WTC11 (cell line): ENCODE measurements at regions not wholly inside any gene's neighbourhood (a gene's known extent, or its start where the extent isn't known, plus 50 kb on each side); places are given as distances from the start of the nearest gene placed in this dataset.

Experiments
- ATAC-seq: fragments of 200-7000 bp; cut with Tn5 transposase; 2 replicates; pipeline ENCODE4 v1.10.0; 2021; ENCODE audit warnings: mild to moderate bottlenecking, moderate library complexity
- CTCF ChIA-PET: fragments of 300-600 bp; sonication (Branson Sonifier 250); formaldehyde crosslinking; loops from one replicate; lab custom pipeline; 2021; ENCODE audit warnings: antibody characterized with exemption; lab: Charles Lee
- POLR2A ChIA-PET: fragments of 350-600 bp; sonication (Branson Sonifier 250); formaldehyde crosslinking; loops from one replicate; lab custom pipeline; 2021; ENCODE audit warnings: antibody characterized with exemption; lab: Charles Lee
- DNase-seq: peaks from one replicate; pipeline ENCODE4 v3.0.0; 2021; ENCODE audit warnings: low spot score
- H3K27ac Mint-ChIP-seq: 2 replicates; pipeline ENCODE4 v1.8.0; 2021; ENCODE audit warnings: mixed read lengths
- H3K27me3 Mint-ChIP-seq: 2 replicates; pipeline ENCODE4 v1.8.0; 2021; ENCODE audit warnings: low read depth, mild to moderate bottlenecking, moderate library complexity, mixed read lengths
- H3K36me3 Mint-ChIP-seq: 2 replicates; pipeline ENCODE4 v1.8.0; 2021; ENCODE audit warnings: mixed read lengths
- H3K4me1 Mint-ChIP-seq: 2 replicates; pipeline ENCODE4 v1.8.0; 2022; ENCODE audit warnings: mixed read lengths
- H3K4me3 Mint-ChIP-seq: 2 replicates; pipeline ENCODE4 v1.8.0; 2021; ENCODE audit warnings: mild to moderate bottlenecking, moderate library complexity, mixed read lengths
- H3K9me3 Mint-ChIP-seq: 2 replicates; pipeline ENCODE4 v1.8.0; 2021; ENCODE audit warnings: mixed read lengths
- ATF1 ChIP-seq: sonication (generic); formaldehyde crosslinking; IDR thresholded peaks from 2 replicates; pipeline ENCODE4 v1.8.1; 2023; ENCODE audit warnings: mild to moderate bottlenecking, moderate library complexity, missing genetic modification reagents
- ATF6 ChIP-seq: sonication (generic); formaldehyde crosslinking; IDR thresholded peaks from 2 replicates; pipeline ENCODE4 v1.8.1; 2023; ENCODE audit warnings: mild to moderate bottlenecking, missing genetic modification reagents
- CREB1 ChIP-seq: sonication (generic); formaldehyde crosslinking; IDR thresholded peaks from 2 replicates; pipeline ENCODE4 v1.8.0; 2023; ENCODE audit warnings: mild to moderate bottlenecking, missing genetic modification reagents
- ELF4 ChIP-seq: sonication (generic); formaldehyde crosslinking; IDR thresholded peaks from 2 replicates; pipeline ENCODE4 v1.8.1; 2022; ENCODE audit warnings: low read depth, mild to moderate bottlenecking, moderate library complexity, missing genetic modification reagents
- FOXP1 ChIP-seq: sonication (generic); formaldehyde crosslinking; IDR thresholded peaks from 2 replicates; pipeline ENCODE4 v1.8.0; 2022; ENCODE audit warnings: missing genetic modification reagents, mild to moderate bottlenecking, moderate library complexity, borderline replicate concordance
- FOXP4 ChIP-seq: sonication (generic); formaldehyde crosslinking; IDR thresholded peaks from 2 replicates; pipeline ENCODE4 v1.8.0; 2022; ENCODE audit warnings: mild to moderate bottlenecking, missing genetic modification reagents
- GRHL2 ChIP-seq: fragments of 250-450 bp; sonication (Bioruptor Pico); IDR thresholded peaks from 2 replicates; pipeline ENCODE4 v1.8.0; 2022; ENCODE audit warnings: mild to moderate bottlenecking, moderate library complexity; ENCODE audit not compliant: insufficient replicate concordance, severe bottlenecking
- IRF2 ChIP-seq: sonication (generic); formaldehyde crosslinking; IDR thresholded peaks from 2 replicates; pipeline ENCODE4 v1.8.0; 2022; ENCODE audit warnings: low read depth, missing genetic modification reagents, borderline replicate concordance
- JUN ChIP-seq: sonication (generic); formaldehyde crosslinking; IDR thresholded peaks from 2 replicates; pipeline ENCODE4 v1.8.0; 2023; ENCODE audit warnings: mild to moderate bottlenecking, missing genetic modification reagents
- MXD4 ChIP-seq: fragments of 250-450 bp; sonication (Bioruptor Pico); IDR thresholded peaks from 2 replicates; pipeline ENCODE4 v1.8.0; 2021; ENCODE audit warnings: mild to moderate bottlenecking, moderate library complexity, borderline replicate concordance
- NFE2L1 ChIP-seq: sonication (generic); formaldehyde crosslinking; IDR thresholded peaks from 2 replicates; pipeline ENCODE4 v1.8.1; 2023; ENCODE audit warnings: missing genetic modification reagents
- PREB ChIP-seq: sonication (generic); formaldehyde crosslinking; IDR thresholded peaks from 2 replicates; pipeline ENCODE4 v1.8.1; 2022; ENCODE audit warnings: mild to moderate bottlenecking, missing genetic modification reagents, moderate library complexity, borderline replicate concordance
- RELA ChIP-seq: sonication (generic); formaldehyde crosslinking; IDR thresholded peaks from 2 replicates; pipeline ENCODE4 v1.8.1; 2022; ENCODE audit warnings: missing genetic modification reagents, mild to moderate bottlenecking, borderline replicate concordance
- RORB ChIP-seq: fragments of 250-450 bp; sonication (Bioruptor Pico); IDR thresholded peaks from 2 replicates; pipeline ENCODE4 v1.9.0; 2021; ENCODE audit warnings: mild to moderate bottlenecking
- SMAD3 ChIP-seq: sonication (generic); formaldehyde crosslinking; IDR thresholded peaks from 2 replicates; pipeline ENCODE4 v1.8.0; 2022; ENCODE audit warnings: missing genetic modification reagents, mild to moderate bottlenecking, borderline replicate concordance
- SP1 ChIP-seq: sonication (generic); formaldehyde crosslinking; conservative IDR thresholded peaks from 2 replicates; pipeline ENCODE4 v1.8.1; 2022; ENCODE audit warnings: missing genetic modification reagents
- TEAD1 ChIP-seq: sonication (generic); formaldehyde crosslinking; IDR thresholded peaks from 2 replicates; pipeline ENCODE4 v1.8.0; 2022; ENCODE audit warnings: mild to moderate bottlenecking, missing genetic modification reagents
- TEAD4 ChIP-seq: sonication (generic); formaldehyde crosslinking; IDR thresholded peaks from 2 replicates; pipeline ENCODE4 v1.8.0; 2022; ENCODE audit warnings: mild to moderate bottlenecking, missing genetic modification reagents
- USF2 ChIP-seq: sonication (generic); formaldehyde crosslinking; IDR thresholded peaks from 2 replicates; pipeline ENCODE4 v1.8.1; 2023; ENCODE audit warnings: mild to moderate bottlenecking, missing genetic modification reagents, moderate library complexity
- ZMAT4 ChIP-seq: fragments of 250-450 bp; sonication (Bioruptor Pico); IDR thresholded peaks from 2 replicates; pipeline ENCODE4 v1.9.0; 2021; ENCODE audit warnings: mild to moderate bottlenecking
- ZNF121 ChIP-seq: sonication (generic); formaldehyde crosslinking; IDR thresholded peaks from 2 replicates; pipeline ENCODE4 v1.8.0; 2023; ENCODE audit warnings: missing genetic modification reagents
- ZNF219 ChIP-seq: sonication (generic); formaldehyde crosslinking; IDR thresholded peaks from 2 replicates; pipeline ENCODE4 v1.8.0; 2023; ENCODE audit warnings: missing genetic modification reagents, mild to moderate bottlenecking, borderline replicate concordance
- ZNF263 ChIP-seq: sonication (generic); formaldehyde crosslinking; IDR thresholded peaks from 2 replicates; pipeline ENCODE4 v1.8.1; 2022; ENCODE audit warnings: low read depth, mild to moderate bottlenecking, moderate library complexity, missing genetic modification reagents
- ZNF423 ChIP-seq: fragments of 250-450 bp; sonication (Bioruptor Pico); IDR thresholded peaks from 2 replicates; pipeline ENCODE4 v2.1.2; 2022; ENCODE audit warnings: mild to moderate bottlenecking, moderate library complexity
- ZSCAN18 ChIP-seq: fragments of 250-450 bp; sonication (Bioruptor Pico); IDR thresholded peaks from 2 replicates; pipeline ENCODE4 v2.1.2; 2022; ENCODE audit warnings: mild to moderate bottlenecking, moderate library complexity
- TF ChIP-seq, protein P1 (sequence below): sonication (generic); formaldehyde crosslinking; conservative IDR thresholded peaks from 2 replicates; pipeline ENCODE4 v1.8.1; 2023; ENCODE audit warnings: mild to moderate bottlenecking, low read depth, missing genetic modification reagents, moderate library complexity

DNA sequence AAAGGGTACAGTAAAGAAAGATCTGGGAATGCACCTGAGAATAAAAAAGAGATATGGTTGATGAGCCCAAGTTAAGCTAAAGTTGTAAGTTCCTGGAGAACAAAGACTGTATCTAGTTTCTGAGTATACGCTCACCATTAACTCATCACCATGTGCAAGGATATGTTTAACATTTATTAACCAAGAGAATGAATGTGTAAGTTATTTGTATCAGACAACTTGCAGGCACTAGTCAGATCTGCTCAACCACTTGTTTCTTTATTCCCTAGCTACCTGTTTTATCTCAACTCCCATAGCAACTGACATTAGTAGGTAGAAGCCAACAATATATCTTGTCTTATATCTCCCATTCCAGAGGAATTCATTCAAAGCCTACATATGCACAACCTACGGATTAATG, 74.9 kb upstream of the KCNA4 start (continued):
- TF ChIP-seq TEAD1 (no peak), ZSCAN18 (CRISPR knock-in tag) (no peak), RELA (no peak), CREB1 (CRISPR knock-in tag) (no peak)

GRCh38 chr11:30092518-30092917, 75.7 kb upstream of the KCNA4 start:
- Mint-ChIP-seq H3K4me1 (no peaks in the 10 kb centered on the region), H3K9me3 (peaks cover 11% of the 10 kb centered on the region), H3K27ac (no peak overlapping the region), H3K36me3 (no peaks in the 10 kb centered on the region), H3K27me3 (peaks cover 10% of the 10 kb centered on the region; the same call in 1 of the 2 replicates), H3K4me3 (no peak overlapping the region)
- TF ChIP-seq ZMAT4 (CRISPR knock-in tag) (no peak), ELF4 (CRISPR knock-in tag) (no peak), USF2 (CRISPR knock-in tag) (no peak), CREB1 (CRISPR knock-in tag) (no peak), ZNF219 (CRISPR knock-in tag) (no peak), PREB (CRISPR knock-in tag) (no peak), MXD4 (CRISPR knock-in tag) (no peak), ZNF121 (no peak), TEAD4 (no peak), SP1 (CRISPR knock-in tag) (no peak), NFE2L1 (CRISPR knock-in tag) (no peak), IRF2 (no peak), FOXP1 (CRISPR knock-in tag) (no peak)
- ChIA-PET POLR2A (no interaction called here), CTCF (no interaction called here)
- DNase-seq = no peak
- ATAC-seq = no peak

DNA sequence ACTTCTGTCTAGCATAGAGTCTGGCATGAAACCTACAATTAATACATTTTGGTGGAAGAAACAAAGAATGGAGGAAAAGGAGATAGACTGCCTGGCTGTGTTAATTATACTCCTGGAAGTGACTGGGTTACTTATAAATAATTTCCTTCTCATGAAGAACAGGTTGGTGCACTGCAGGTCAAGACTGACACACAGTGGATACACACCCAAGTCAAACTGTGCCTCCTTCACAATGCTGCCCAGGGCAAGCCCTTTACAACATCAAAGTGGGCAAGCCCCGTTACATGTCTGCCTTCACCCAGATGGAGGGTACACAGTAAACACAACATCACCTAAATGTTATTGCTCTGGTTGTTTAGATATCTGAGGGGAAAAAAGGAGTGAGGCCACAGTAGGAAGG, 83.7 kb upstream of the KCNA4 start:
- peaks cover 11% of the 10 kb centered on the region for H3K9me3 Mint-ChIP-seq
- POLR2A ChIA-PET = no interaction called here
- ATAC-seq = no peak
- no peak overlapping the region for H3K27ac Mint-ChIP-seq
- H3K27me3 Mint-ChIP-seq = peaks cover 22% of the 10 kb centered on the region
- H3K36me3 Mint-ChIP-seq = no peaks in the 10 kb centered on the region
- no peak for DNase-seq
- CTCF ChIA-PET = no interaction called here
- H3K4me1 Mint-ChIP-seq = no peaks in the 10 kb centered on the region
- H3K4me3 Mint-ChIP-seq = no peak overlapping the region
- TF ChIP-seq CREB1 (CRISPR knock-in tag) (no peak), ATF6 (CRISPR knock-in tag) (no peak), RORB (CRISPR knock-in tag) (no peak), JUN (no peak), GRHL2 (CRISPR knock-in tag) (no peak), SMAD3 (CRISPR knock-in tag) (no peak), ZNF263 (no peak), ZNF423 (no peak), ATF1 (CRISPR knock-in tag) (no peak), TEAD4 (no peak), FOXP4 (no peak)
- TF ChIP-seq, protein P1, sequence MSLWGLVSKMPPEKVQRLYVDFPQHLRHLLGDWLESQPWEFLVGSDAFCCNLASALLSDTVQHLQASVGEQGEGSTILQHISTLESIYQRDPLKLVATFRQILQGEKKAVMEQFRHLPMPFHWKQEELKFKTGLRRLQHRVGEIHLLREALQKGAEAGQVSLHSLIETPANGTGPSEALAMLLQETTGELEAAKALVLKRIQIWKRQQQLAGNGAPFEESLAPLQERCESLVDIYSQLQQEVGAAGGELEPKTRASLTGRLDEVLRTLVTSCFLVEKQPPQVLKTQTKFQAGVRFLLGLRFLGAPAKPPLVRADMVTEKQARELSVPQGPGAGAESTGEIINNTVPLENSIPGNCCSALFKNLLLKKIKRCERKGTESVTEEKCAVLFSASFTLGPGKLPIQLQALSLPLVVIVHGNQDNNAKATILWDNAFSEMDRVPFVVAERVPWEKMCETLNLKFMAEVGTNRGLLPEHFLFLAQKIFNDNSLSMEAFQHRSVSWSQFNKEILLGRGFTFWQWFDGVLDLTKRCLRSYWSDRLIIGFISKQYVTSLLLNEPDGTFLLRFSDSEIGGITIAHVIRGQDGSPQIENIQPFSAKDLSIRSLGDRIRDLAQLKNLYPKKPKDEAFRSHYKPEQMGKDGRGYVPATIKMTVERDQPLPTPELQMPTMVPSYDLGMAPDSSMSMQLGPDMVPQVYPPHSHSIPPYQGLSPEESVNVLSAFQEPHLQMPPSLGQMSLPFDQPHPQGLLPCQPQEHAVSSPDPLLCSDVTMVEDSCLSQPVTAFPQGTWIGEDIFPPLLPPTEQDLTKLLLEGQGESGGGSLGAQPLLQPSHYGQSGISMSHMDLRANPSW (CRISPR knock-in tag) = no peak
